IMR-90 (cell line): ENCODE measurements at regions not wholly inside any gene's neighbourhood (a gene's known extent, or its start where the extent isn't known, plus 50 kb on each side); places are given as distances from the start of the nearest gene placed in this dataset.

Experiments
- ATAC-seq: fragments of 200-7000 bp; cut with Tn5 transposase; 2 replicates; pipeline ENCODE4 v1.9.1; 2020; ENCODE audit warnings: low read depth, mild to moderate bottlenecking, moderate library complexity
- BruUV-seq: library from RNA; stranded (reverse); fragments of 400-500 nt; replicated peaks from 2 replicates; lab custom pipeline; 2021; lab: Mats Ljungman, UMichigan
- CTCF ChIA-PET: fragments of 300-600 bp; formaldehyde crosslinking; extraction: SDS; loops from one replicate; lab custom pipeline; 2021; ENCODE audit warnings: antibody characterized with exemption; lab: Yijun Ruan, JAX
- POLR2A ChIA-PET: fragments of 300-600 bp; sonication (Branson Sonifier 250); formaldehyde crosslinking; loops from one replicate; lab custom pipeline; 2022; ENCODE audit warnings: antibody characterized with exemption; ENCODE audit not compliant: unreplicated experiment; lab: Charles Lee
- DNase-seq: peaks from one replicate; pipeline ENCODE4 v3.0.0; 2013
- H2AFZ ChIP-seq: replicated peaks from 2 replicates; pipeline ENCODE3; 2013; ENCODE audit warnings: low read length, mild to moderate bottlenecking; ENCODE audit not compliant: poor library complexity
- H2AK5ac ChIP-seq: 2 replicates; pipeline ENCODE4 v1.6.1; 2013; ENCODE audit warnings: low read depth, low read length, inconsistent platforms
- H2AK9ac ChIP-seq: replicated peaks from 2 replicates; pipeline ENCODE3; 2013; ENCODE audit warnings: mild to moderate bottlenecking, low read depth, low read length, moderate library complexity; ENCODE audit not compliant: poor library complexity
- H2BK120ac ChIP-seq: 2 replicates; pipeline ENCODE4 v1.6.1; 2013; ENCODE audit warnings: low read depth, low read length, inconsistent platforms
- H2BK15ac ChIP-seq: 3 replicates; pipeline ENCODE4 v1.6.1; 2013; ENCODE audit warnings: low read depth, low read length, inconsistent platforms
- H2BK20ac ChIP-seq: 2 replicates; pipeline ENCODE4 v1.6.1; 2013; ENCODE audit warnings: low read depth, mild to moderate bottlenecking, inconsistent platforms, low read length, moderate library complexity
- H2BK5ac ChIP-seq: 2 replicates; pipeline ENCODE4 v1.6.1; 2013; ENCODE audit warnings: mild to moderate bottlenecking, low read depth, low read length, inconsistent platforms; ENCODE audit not compliant: poor library complexity, severe bottlenecking
- H3K14ac ChIP-seq: replicated peaks from 2 replicates; pipeline ENCODE4 v1.6.1; 2013; ENCODE audit warnings: low read depth, low read length, inconsistent platforms
- H3K18ac ChIP-seq: 2 replicates; pipeline ENCODE4 v1.6.1; 2013; ENCODE audit warnings: low read depth, low read length, control low read depth
- H3K23ac ChIP-seq: 2 replicates; pipeline ENCODE4 v1.6.1; 2013; ENCODE audit warnings: low read depth, low read length, inconsistent platforms
- H3K27ac ChIP-seq: 2 replicates; pipeline ENCODE4 v1.5.1; 2013; ENCODE audit warnings: mild to moderate bottlenecking, control low read depth, low read length; ENCODE audit not compliant: insufficient read depth
- H3K27me3 ChIP-seq: 2 replicates; pipeline ENCODE4 v1.6.1; 2013; ENCODE audit warnings: low read length; ENCODE audit not compliant: control insufficient read depth, insufficient read depth
- H3K36me3 ChIP-seq: 2 replicates; pipeline ENCODE4 v1.6.1; 2013; ENCODE audit warnings: low read length, mixed read lengths; ENCODE audit not compliant: control insufficient read depth, insufficient read depth
- H3K4ac ChIP-seq: 2 replicates; pipeline ENCODE4 v1.6.1; 2013; ENCODE audit warnings: low read depth, low read length, inconsistent platforms
- H3K4me1 ChIP-seq: 2 replicates; pipeline ENCODE4 v1.6.1; 2013; ENCODE audit warnings: low read length, mixed read lengths; ENCODE audit not compliant: control insufficient read depth, insufficient read depth
- H3K4me2 ChIP-seq: 2 replicates; pipeline ENCODE4 v1.6.1; 2013; ENCODE audit warnings: low read depth, mild to moderate bottlenecking, control low read depth, low read length, moderate library complexity
- H3K4me3 ChIP-seq: 2 replicates; pipeline ENCODE4 v1.5.1; 2013; ENCODE audit warnings: low read depth, mild to moderate bottlenecking, control low read depth, low read length, moderate library complexity; ENCODE audit not compliant: insufficient read depth
- H3K56ac ChIP-seq: 2 replicates; pipeline ENCODE4 v1.6.1; 2013; ENCODE audit warnings: low read length, inconsistent platforms; ENCODE audit not compliant: insufficient read depth; ENCODE audit errors: extremely low read depth
- H3K79me1 ChIP-seq, 2 experiments: 2 replicates each; pipeline ENCODE4 v1.6.1; 2013; ENCODE audit warnings: low read length in 2 of 2, inconsistent platforms in 1 of 2, low read depth in 1 of 2
- H3K9ac ChIP-seq: 2 replicates; pipeline ENCODE4 v1.6.1; 2013; ENCODE audit warnings: low read depth, low read length, control low read depth
- H3K9me1 ChIP-seq: 2 replicates; pipeline ENCODE4 v1.6.1; 2013; ENCODE audit warnings: low read length, inconsistent platforms; ENCODE audit not compliant: insufficient read depth
- H3K9me3 ChIP-seq: 2 replicates; pipeline ENCODE4 v1.6.1; 2013; ENCODE audit warnings: low read length; ENCODE audit not compliant: control insufficient read depth, insufficient read depth
- H4K20me1 ChIP-seq: 2 replicates; pipeline ENCODE4 v1.6.1; 2013; ENCODE audit warnings: low read length, inconsistent platforms; ENCODE audit not compliant: insufficient read depth
- H4K5ac ChIP-seq: 2 replicates; pipeline ENCODE4 v1.6.1; 2013; ENCODE audit warnings: mild to moderate bottlenecking, low read depth, low read length, control low read depth
- H4K8ac ChIP-seq, 2 experiments: 2 replicates each; pipeline ENCODE4 v1.6.1; 2013; ENCODE audit warnings: low read depth in 2 of 2, low read length in 2 of 2, control low read depth in 1 of 2, inconsistent platforms in 1 of 2
- H4K91ac ChIP-seq: 2 replicates; pipeline ENCODE4 v1.6.1; 2013; ENCODE audit warnings: low read depth, low read length, inconsistent platforms; ENCODE audit not compliant: insufficient read depth
- BHLHE40 ChIP-seq: fragments of 150-350 bp; IDR thresholded peaks from 2 replicates; pipeline ENCODE4 v1.6.1; 2016; ENCODE audit warnings: mild to moderate bottlenecking, low read depth, low read length
- CEBPB ChIP-seq: IDR thresholded peaks from 2 replicates; pipeline ENCODE4 v1.6.1; 2012; ENCODE audit warnings: low read depth, low read length, improper control_type of control experiment
- CHD1 ChIP-seq: IDR thresholded peaks from 2 replicates; pipeline ENCODE4 v1.6.1; 2012; ENCODE audit warnings: low read depth, low read length, improper control_type of control experiment
- FOS ChIP-seq: fragments of 150-350 bp; IDR thresholded peaks from 2 replicates; pipeline ENCODE4 v1.6.1; 2016; ENCODE audit warnings: low read depth, low read length
- MAFK ChIP-seq: IDR thresholded peaks from 2 replicates; pipeline ENCODE4 v1.6.1; 2012; ENCODE audit warnings: low read depth, low read length, improper control_type of control experiment
- MAZ ChIP-seq: IDR thresholded peaks from 2 replicates; pipeline ENCODE4 v1.6.1; 2012; ENCODE audit warnings: low read depth, mild to moderate bottlenecking, low read length, improper control_type of control experiment, moderate library complexity, borderline replicate concordance
- MXI1 ChIP-seq: IDR thresholded peaks from 2 replicates; pipeline ENCODE4 v1.6.1; 2012; ENCODE audit warnings: low read depth, mild to moderate bottlenecking, low read length, moderate library complexity, borderline replicate concordance
- NFE2L2 ChIP-seq: fragments of 150-350 bp; IDR thresholded peaks from 2 replicates; pipeline ENCODE4 v1.6.1; 2016; ENCODE audit warnings: low read depth, mild to moderate bottlenecking, low read length
- POLR2A ChIP-seq: IDR thresholded peaks from 2 replicates; pipeline ENCODE4 v1.6.1; 2012; ENCODE audit warnings: mild to moderate bottlenecking, low read depth, low read length
- RAD21 ChIP-seq: IDR thresholded peaks from 2 replicates; pipeline ENCODE4 v1.6.1; 2012; ENCODE audit warnings: low read length, improper control_type of control experiment
- RCOR1 ChIP-seq: IDR thresholded peaks from 2 replicates; pipeline ENCODE4 v1.6.1; 2012; ENCODE audit warnings: mild to moderate bottlenecking, low read length, improper control_type of control experiment; ENCODE audit not compliant: insufficient replicate concordance
- RFX5 ChIP-seq: IDR thresholded peaks from 2 replicates; pipeline ENCODE4 v1.8.0; 2012; ENCODE audit warnings: low read depth, mild to moderate bottlenecking, low read length, moderate library complexity
- SMC3 ChIP-seq: fragments of 150-350 bp; IDR thresholded peaks from 2 replicates; pipeline ENCODE4 v1.6.1; 2016; ENCODE audit warnings: low read depth, mild to moderate bottlenecking, antibody characterized with exemption, low read length, moderate library complexity
- WGBS, 2 experiments: methylation state at CpG; one replicate each; pipeline versions ENCODE4 v1.1.5 to v1.1.7; 2013; ENCODE audit warnings: missing lambda C conversion rate in 2 of 2; ENCODE audit not compliant: insufficient read length in 1 of 2; ENCODE audit errors: extremely low coverage in 2 of 2; 5-methylcytosine and 5-hydroxymethylcytosine counted together
- dilution Hi-C: fragments of 300-500 bp; cut with HindIII; formaldehyde crosslinking; loops from one replicate; pipeline ENCODE4 v1.14.3; 2018; ENCODE audit warnings: low sequenced_read_pairs; ENCODE audit not compliant: unreplicated experiment
- in situ Hi-C: fragments of 300-500 bp; cut with MboI; formaldehyde crosslinking; loops from 3 replicates; pipeline ENCODE4 v1.14.3; 2019; ENCODE audit warnings: low sequenced_read_pairs, inconsistent platforms, mixed read lengths
- intact Hi-C: fragments of 100-400 bp; cut with micrococcal nuclease; formaldehyde crosslinking; loops from 2 replicates; pipeline ENCODE4 v1.10.0; 2022
- TF ChIP-seq, protein P1 (sequence below): conservative IDR thresholded peaks from 2 replicates; pipeline ENCODE4 v1.5.1; 2012; ENCODE audit warnings: mild to moderate bottlenecking, low read depth, low read length, improper control_type of control experiment
- TF ChIP-seq, protein P2 (sequence below): fragments of 150-350 bp; IDR thresholded peaks from 2 replicates; pipeline ENCODE4 v1.6.1; 2017; ENCODE audit warnings: mild to moderate bottlenecking, antibody characterized with exemption, low read length, low read depth

DNA sequence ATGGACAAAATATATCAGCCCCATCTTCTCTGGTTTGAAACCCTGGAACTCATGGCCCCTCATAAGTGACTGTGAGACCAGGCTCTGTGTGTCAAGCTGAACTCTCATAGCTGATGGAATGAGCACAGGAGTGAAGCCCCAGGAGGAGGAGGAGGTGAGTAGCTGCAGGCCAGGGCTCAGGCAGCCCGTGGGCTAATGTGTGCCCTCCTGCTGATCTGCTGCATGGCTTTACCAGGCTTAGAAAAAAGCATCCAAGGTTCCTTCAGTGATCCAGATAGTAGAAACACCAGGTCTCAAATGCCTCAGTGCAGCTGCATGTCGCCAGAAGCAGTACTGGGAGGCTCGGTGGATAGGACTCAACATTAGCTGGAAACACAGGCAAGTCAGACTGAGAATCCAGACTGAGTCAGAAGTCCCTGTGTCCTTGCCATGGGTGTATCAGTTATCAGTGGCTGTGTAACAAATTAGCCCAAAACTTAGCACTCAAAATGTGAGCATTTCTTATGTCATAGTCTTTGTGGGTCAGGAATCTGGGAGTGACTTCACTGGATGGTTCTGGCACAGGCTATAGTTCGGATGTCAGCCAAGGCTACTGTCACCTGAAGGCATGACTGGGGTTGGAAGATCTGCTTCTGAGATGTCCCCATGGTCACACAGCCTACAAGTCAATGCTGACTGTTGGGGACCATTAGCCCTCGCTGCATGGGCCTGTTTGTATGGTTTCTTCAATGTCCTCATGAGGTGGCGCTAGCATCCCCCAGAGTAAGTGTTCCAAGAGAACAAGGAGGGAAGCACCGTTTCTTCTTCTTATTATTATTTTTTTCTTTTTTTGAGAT is 255.4 kb upstream of the IRF2BP2 start:
- Histone ChIP-seq H2BK15ac (peak overlapping the region; percentile 42; the same call in 2 of the 3 replicates), H3K9me3 (peaks cover 8% of the 10 kb centered on the region), H4K91ac (peak overlapping the region; percentile 34; the same call in 1 of the 2 replicates), H3K9me1 (peaks cover 22% of the 10 kb centered on the region), H3K9ac (no peak overlapping the region), H3K4me3 (no peak overlapping the region), H2BK20ac (peak overlapping the region; percentile 41), H3K18ac (peak overlapping the region; percentile 49), H3K23ac (no peak overlapping the region), H3K4ac (peak overlapping the region; percentile 69), H3K4me2 (no peak overlapping the region), H4K20me1 (no peaks in the 10 kb centered on the region), H2BK5ac (no peak overlapping the region), H3K79me1 (no peaks in the 10 kb centered on the region), H3K27ac (no peak overlapping the region), H2AK5ac (peak overlapping the region; percentile 52), H4K8ac (no peak overlapping the region), H3K27me3 (no peaks in the 10 kb centered on the region), H2AFZ (no peak overlapping the region), H2BK120ac (peak overlapping the region; percentile 43; the same call in 1 of the 2 replicates), H4K5ac (0 out of 2 replicates have a peak overlapping the region, but pooled peaks have one; percentile 25), H3K4me1 (peaks cover 18% of the 10 kb centered on the region), H3K56ac (no peak overlapping the region), H3K36me3 (no peaks in the 10 kb centered on the region), H2AK9ac (no peak overlapping the region), H3K14ac (no peak overlapping the region; the same call in 1 of the 2 replicates)
- 95% methylated on average over 3 of the region's 7 CpGs; no CpG with 5 or more reads in 1 of the 2 experiments for WGBS, 2 experiments
- dilution Hi-C loops (no loop called here), in situ Hi-C loops (loop anchor here (25.0 kb wide), 3 partner anchors 222 to 378 kb away; partner anchors contain the start of genes IRF2BP2 and TARBP1), intact Hi-C loops (loop anchor here (1.0 kb wide), 1 partner anchor 11 kb away; no protein-coding TSS in a partner anchor)
- ChIA-PET CTCF (no interaction called here), POLR2A (no interaction called here)
- DNase-seq (no peak), ATAC-seq (no peak)
- BruUV-seq = no TSS peak
- no peak for TF ChIP-seq RFX5
- no peak for TF ChIP-seq MAZ
- no peak for TF ChIP-seq CEBPB
- TF ChIP-seq, protein P1, sequence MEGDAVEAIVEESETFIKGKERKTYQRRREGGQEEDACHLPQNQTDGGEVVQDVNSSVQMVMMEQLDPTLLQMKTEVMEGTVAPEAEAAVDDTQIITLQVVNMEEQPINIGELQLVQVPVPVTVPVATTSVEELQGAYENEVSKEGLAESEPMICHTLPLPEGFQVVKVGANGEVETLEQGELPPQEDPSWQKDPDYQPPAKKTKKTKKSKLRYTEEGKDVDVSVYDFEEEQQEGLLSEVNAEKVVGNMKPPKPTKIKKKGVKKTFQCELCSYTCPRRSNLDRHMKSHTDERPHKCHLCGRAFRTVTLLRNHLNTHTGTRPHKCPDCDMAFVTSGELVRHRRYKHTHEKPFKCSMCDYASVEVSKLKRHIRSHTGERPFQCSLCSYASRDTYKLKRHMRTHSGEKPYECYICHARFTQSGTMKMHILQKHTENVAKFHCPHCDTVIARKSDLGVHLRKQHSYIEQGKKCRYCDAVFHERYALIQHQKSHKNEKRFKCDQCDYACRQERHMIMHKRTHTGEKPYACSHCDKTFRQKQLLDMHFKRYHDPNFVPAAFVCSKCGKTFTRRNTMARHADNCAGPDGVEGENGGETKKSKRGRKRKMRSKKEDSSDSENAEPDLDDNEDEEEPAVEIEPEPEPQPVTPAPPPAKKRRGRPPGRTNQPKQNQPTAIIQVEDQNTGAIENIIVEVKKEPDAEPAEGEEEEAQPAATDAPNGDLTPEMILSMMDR = no peak
- TF ChIP-seq SMC3 = no peak
- no peak for TF ChIP-seq FOS
- TF ChIP-seq, protein P2, sequence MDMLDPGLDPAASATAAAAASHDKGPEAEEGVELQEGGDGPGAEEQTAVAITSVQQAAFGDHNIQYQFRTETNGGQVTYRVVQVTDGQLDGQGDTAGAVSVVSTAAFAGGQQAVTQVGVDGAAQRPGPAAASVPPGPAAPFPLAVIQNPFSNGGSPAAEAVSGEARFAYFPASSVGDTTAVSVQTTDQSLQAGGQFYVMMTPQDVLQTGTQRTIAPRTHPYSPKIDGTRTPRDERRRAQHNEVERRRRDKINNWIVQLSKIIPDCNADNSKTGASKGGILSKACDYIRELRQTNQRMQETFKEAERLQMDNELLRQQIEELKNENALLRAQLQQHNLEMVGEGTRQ = no peak
- no peak for TF ChIP-seq MXI1
- TF ChIP-seq MAFK = no peak
- TF ChIP-seq RAD21 = no peak
- no peak for TF ChIP-seq POLR2A
- TF ChIP-seq CHD1 = no peak
- no peak for TF ChIP-seq RCOR1
- TF ChIP-seq NFE2L2 = no peak
- TF ChIP-seq BHLHE40 = no peak
